Smooth muscle cell (in vitro differentiated cells): ENCODE measurements at regions not wholly inside any gene's neighbourhood (a gene's known extent, or its start where the extent isn't known, plus 50 kb on each side); places are given as distances from the start of the nearest gene placed in this dataset.

Source experiments
- DNase-seq: peaks from one replicate; lab custom pipeline; 2025; ENCODE audit not compliant: unreplicated experiment; lab: John Stamatoyannopoulos, UW
- H2AFZ ChIP-seq: fragments of 200-600 bp; sonication (generic); 2 replicates; pipeline ENCODE4 v1.6.0; 2016; ENCODE audit warnings: antibody characterized with exemption, low read depth, mild to moderate bottlenecking
- H3F3A ChIP-seq: fragments of 200-600 bp; sonication (generic); 2 replicates; pipeline ENCODE4 v1.6.0; 2017; ENCODE audit warnings: antibody characterized with exemption, low read depth
- H3K27ac ChIP-seq: fragments of 200-600 bp; sonication (generic); 2 replicates; pipeline ENCODE4 v1.5.1; 2016; ENCODE audit warnings: low read depth, mild to moderate bottlenecking
- H3K27me3 ChIP-seq: fragments of 200-600 bp; sonication (generic); 2 replicates; pipeline ENCODE4 v1.6.1; 2016; ENCODE audit warnings: low read depth, mild to moderate bottlenecking
- H3K36me3 ChIP-seq: fragments of 200-600 bp; sonication (generic); 2 replicates; pipeline ENCODE4 v1.5.1; 2016; ENCODE audit warnings: low read depth
- H3K4me1 ChIP-seq: fragments of 200-600 bp; sonication (generic); 2 replicates; pipeline ENCODE4 v1.5.1; 2016; ENCODE audit warnings: low read depth
- H3K4me2 ChIP-seq: fragments of 200-600 bp; sonication (generic); 2 replicates; pipeline ENCODE4 v1.6.0; 2016; ENCODE audit warnings: mild to moderate bottlenecking
- H3K4me3 ChIP-seq: fragments of 200-600 bp; sonication (generic); 2 replicates; pipeline ENCODE4 v1.5.1; 2016; ENCODE audit warnings: mild to moderate bottlenecking
- H3K79me2 ChIP-seq: fragments of 200-600 bp; sonication (generic); 2 replicates; pipeline ENCODE4 v1.6.0; 2016; ENCODE audit warnings: low read depth, mild to moderate bottlenecking
- H3K9ac ChIP-seq: fragments of 200-600 bp; sonication (generic); 2 replicates; pipeline ENCODE4 v1.6.0; 2016; ENCODE audit warnings: low read depth
- H3K9me3 ChIP-seq: fragments of 200-600 bp; sonication (generic); replicated peaks from 2 replicates; pipeline ENCODE4 v1.5.1; 2016; ENCODE audit warnings: low read depth
- H4K20me1 ChIP-seq: fragments of 200-600 bp; sonication (generic); 2 replicates; pipeline ENCODE4 v1.6.0; 2016; ENCODE audit warnings: low read depth
- CTCF ChIP-seq: fragments of 200-600 bp; sonication (generic); IDR thresholded peaks from 2 replicates; pipeline ENCODE4 v1.5.1; 2017; ENCODE audit warnings: borderline replicate concordance, mild to moderate bottlenecking, antibody characterized with exemption; ENCODE audit not compliant: insufficient read depth, poor library complexity, severe bottlenecking
- WGBS: methylation state at CpG from one replicate; pipeline ENCODE4 v1.1.7; 2016; ENCODE audit warnings: low lambda C conversion rate; 5-methylcytosine and 5-hydroxymethylcytosine counted together

- Histone ChIP-seq H3K4me2 (peak overlapping the region; percentile 97), H3K9ac (no peak overlapping the region)
These were observed 60.0 kb upstream of the PRPS1L1 start for GRCh38 chr7:18087687-18088078.

GRCh38 chr7:18096087-18096486, 68.4 kb upstream of the PRPS1L1 start:
- H3K4me3 ChIP-seq: no peak overlapping the region

More at GRCh38 chr7:18087687-18088078, 60.0 kb upstream of the PRPS1L1 start:
- peak overlapping the region; percentile 68 for H3K4me3 ChIP-seq
- 10% methylated on average over 14 of the region's 14 CpGs for WGBS
- DNase-seq: no peak
- no peaks in the 10 kb centered on the region for H3K79me2 ChIP-seq
- peaks cover 5% of the 10 kb centered on the region for H3K4me1 ChIP-seq
- H3K9me3 ChIP-seq: no peaks in the 10 kb centered on the region
- H3K27ac ChIP-seq: no peak overlapping the region
- H4K20me1 ChIP-seq: no peaks in the 10 kb centered on the region
- H3F3A ChIP-seq: no peaks in the 10 kb centered on the region
- peaks cover 77% of the 10 kb centered on the region for H3K27me3 ChIP-seq
- no peak overlapping the region for H2AFZ ChIP-seq
- no peak for TF ChIP-seq CTCF
- no peaks in the 10 kb centered on the region for H3K36me3 ChIP-seq

GRCh38 chr7:18102576-18102975, 74.9 kb upstream of the PRPS1L1 start:
- no peaks in the 10 kb centered on the region for H3K36me3 ChIP-seq
- DNase-seq: no peak
- no peak for TF ChIP-seq CTCF
- H3K9ac ChIP-seq: no peak overlapping the region
- H3K4me2 ChIP-seq: no peak overlapping the region
- H3K27me3 ChIP-seq: no peaks in the 10 kb centered on the region
- no peaks in the 10 kb centered on the region for H4K20me1 ChIP-seq
- H3K79me2 ChIP-seq: no peaks in the 10 kb centered on the region
- H3F3A ChIP-seq: no peaks in the 10 kb centered on the region
- no peak overlapping the region for H3K27ac ChIP-seq
- H3K4me1 ChIP-seq: no peaks in the 10 kb centered on the region
- H3K4me3 ChIP-seq: no peak overlapping the region
- H3K9me3 ChIP-seq: no peaks in the 10 kb centered on the region
- H2AFZ ChIP-seq: no peak overlapping the region
- WGBS: 74% methylated on average over 2 of the region's 2 CpGs

More at GRCh38 chr7:18096087-18096486, 68.4 kb upstream of the PRPS1L1 start:
- Histone ChIP-seq H3K27ac (no peak overlapping the region), H3K4me2 (no peak overlapping the region), H3K9ac (no peak overlapping the region), H3K9me3 (no peaks in the 10 kb centered on the region), H4K20me1 (no peaks in the 10 kb centered on the region), H3F3A (no peaks in the 10 kb centered on the region), H3K36me3 (no peaks in the 10 kb centered on the region), H3K79me2 (no peaks in the 10 kb centered on the region), H3K4me1 (no peaks in the 10 kb centered on the region), H3K27me3 (peaks cover 20% of the 10 kb centered on the region), H2AFZ (no peak overlapping the region)
- 63% methylated on average over 2 of the region's 2 CpGs for WGBS
- DNase-seq: no peak
- TF ChIP-seq CTCF: no peak

- no peak for TF ChIP-seq CTCF
- no peaks in the 10 kb centered on the region for H3K27me3 ChIP-seq
- H3K4me2 ChIP-seq: no peak overlapping the region
- H3K9ac ChIP-seq: no peak overlapping the region
- H3K9me3 ChIP-seq: no peaks in the 10 kb centered on the region
- H3K4me1 ChIP-seq: no peaks in the 10 kb centered on the region
- no peak overlapping the region for H3K27ac ChIP-seq
- DNase-seq: no peak
- H3K4me3 ChIP-seq: no peak overlapping the region
- H3F3A ChIP-seq: no peaks in the 10 kb centered on the region
- no peak overlapping the region for H2AFZ ChIP-seq
- no peaks in the 10 kb centered on the region for H4K20me1 ChIP-seq
- H3K79me2 ChIP-seq: no peaks in the 10 kb centered on the region
- no peaks in the 10 kb centered on the region for H3K36me3 ChIP-seq
- WGBS: 86% methylated on average over 15 of the region's 15 CpGs
These were observed 76.0 kb upstream of the PRPS1L1 start for GRCh38 chr7:18103436-18104218.
